ENCODE measurements at regions not wholly inside any gene's neighbourhood (a gene's known extent, or its start where the extent isn't known, plus 50 kb on each side); places are given as distances from the start of the nearest gene placed in this dataset.

- no TSS peak for BruUV-seq (replicated peaks)
- no peaks in the 10 kb centered on the region for H3K9me1 ChIP-seq (ENCODE audit: insufficient read depth, low read length)
- H2BK15ac ChIP-seq (ENCODE audit: low read depth, low read length) = no peak overlapping the region
- TF ChIP-seq SMC3 (IDR thresholded peaks at IDR 0.05; ENCODE audit: low read depth, low read length) (no peak), RAD21 (IDR thresholded peaks at IDR 0.05; ENCODE audit: low read length) (no peak), ELK1 (IDR thresholded peaks at IDR 0.05; ENCODE audit: borderline replicate concordance, low read depth, low read length) (no peak), MAFK (IDR thresholded peaks at IDR 0.05; ENCODE audit: low read depth, low read length) (no peak), FOS (IDR thresholded peaks at IDR 0.05; ENCODE audit: low read depth, low read length) (no peak), MXI1 (IDR thresholded peaks at IDR 0.05; ENCODE audit: borderline replicate concordance, low read depth, low read length) (no peak), NFE2L2 (IDR thresholded peaks at IDR 0.05; ENCODE audit: low read depth, low read length) (no peak), BHLHE40 (IDR thresholded peaks at IDR 0.05; ENCODE audit: low read depth, low read length) (no peak), POLR2A (IDR thresholded peaks at IDR 0.05; ENCODE audit: low read depth, low read length) (no peak), CTCF (conservative IDR thresholded peaks at IDR 0.05; ENCODE audit: low read depth, low read length) (no peak), CEBPB (IDR thresholded peaks at IDR 0.05; ENCODE audit: low read depth, low read length) (no peak), RFX5 (IDR thresholded peaks at IDR 0.05; ENCODE audit: low read depth, low read length) (no peak), CHD1 (IDR thresholded peaks at IDR 0.05; ENCODE audit: low read depth, low read length) (no peak)
- DNase-seq = no peak
- H4K5ac ChIP-seq (ENCODE audit: low read depth, low read length) = no peak overlapping the region
- no peak for ATAC-seq (ENCODE audit: low read depth)
- H2AFZ ChIP-seq (replicated peaks; ENCODE audit: low read length, poor library complexity) = no peak overlapping the region
- H3K4me2 ChIP-seq (ENCODE audit: low read depth, low read length) = no peak overlapping the region
- H3K27me3 ChIP-seq (ENCODE audit: control insufficient read depth, insufficient read depth, low read length) = peaks cover 19% of the 10 kb centered on the region
- H3K4ac ChIP-seq (ENCODE audit: low read depth, low read length) = no peak overlapping the region
- intact Hi-C loops (cut with micrococcal nuclease) (no loop called here), dilution Hi-C loops (cut with HindIII; ENCODE audit: low sequenced_read_pairs, unreplicated experiment) (no loop called here), in situ Hi-C loops (cut with MboI; ENCODE audit: low sequenced_read_pairs) (no loop called here)
- H3K9ac ChIP-seq (ENCODE audit: low read depth, low read length) = no peak overlapping the region
- no peak overlapping the region for H4K91ac ChIP-seq (ENCODE audit: insufficient read depth, low read depth, low read length)
- no peak overlapping the region for H4K8ac ChIP-seq (ENCODE audit: low read depth in 2 of 2, low read length in 2 of 2)
- H3K14ac ChIP-seq (replicated peaks; ENCODE audit: low read depth, low read length) = no peak overlapping the region
- H2BK20ac ChIP-seq (ENCODE audit: low read depth, low read length) = no peak overlapping the region
- no peak overlapping the region for H2BK120ac ChIP-seq (ENCODE audit: low read depth, low read length)
- no peak overlapping the region for H3K18ac ChIP-seq (ENCODE audit: low read depth, low read length)
- H3K4me1 ChIP-seq (ENCODE audit: control insufficient read depth, insufficient read depth, low read length) = peaks cover 3% of the 10 kb centered on the region; the same call in 1 of the 2 replicates
- no peak overlapping the region for H2AK9ac ChIP-seq (replicated peaks; ENCODE audit: low read depth, low read length, poor library complexity)
- no peaks in the 10 kb centered on the region for H3K9me3 ChIP-seq (ENCODE audit: control insufficient read depth, insufficient read depth, low read length)
- no peaks in the 10 kb centered on the region for H3K79me1 ChIP-seq (ENCODE audit: low read depth in 1 of 2, low read length in 2 of 2)
- no peak overlapping the region for H3K23ac ChIP-seq (ENCODE audit: low read depth, low read length)
- no peak overlapping the region for H3K27ac ChIP-seq (ENCODE audit: insufficient read depth, low read length)
- no peak overlapping the region for H3K4me3 ChIP-seq (ENCODE audit: insufficient read depth, low read depth, low read length)
- no peak overlapping the region for H3K56ac ChIP-seq (ENCODE audit: extremely low read depth, insufficient read depth, low read length)
- CTCF ChIA-PET = no interaction called here
- H4K20me1 ChIP-seq (ENCODE audit: insufficient read depth, low read length) = no peaks in the 10 kb centered on the region
- POLR2A ChIA-PET (ENCODE audit: unreplicated experiment) = no interaction called here
- no peak overlapping the region for H2AK5ac ChIP-seq (ENCODE audit: low read depth, low read length)
- no peaks in the 10 kb centered on the region for H3K36me3 ChIP-seq (ENCODE audit: control insufficient read depth, insufficient read depth, low read length)
- WGBS, 2 experiments (ENCODE audit: extremely low coverage in 2 of 2, insufficient read length in 1 of 2) = 82% methylated on average over 2 of the region's 9 CpGs; no CpG with 5 or more reads in 1 of the 2 experiments
- no peak overlapping the region for H2BK5ac ChIP-seq (ENCODE audit: low read depth, low read length, poor library complexity, severe bottlenecking)
These were observed 278.2 kb downstream of the CLIC5 start for GRCh38 chr6:45737331-45738056.
